CD4-positive, alpha-beta T cell treated with Interleukin-6 for 4 hours (primary cell): ENCODE measurements at regions not wholly inside any gene's neighbourhood (a gene's known extent, or its start where the extent isn't known, plus 50 kb on each side); places are given as distances from the start of the nearest gene placed in this dataset.
A peak's percentile ranks its signal among the peaks of the same experiment; 100 is the strongest.
"Not testable (repeated sequence)": the region's sequence is repeated elsewhere in the genome, so short reads cannot be mapped to it uniquely, and the experiment has no call there.

ENCODE experiments used
- DNase-seq: peaks from one replicate; pipeline ENCODE4 v3.0.0-alpha.2; 2020; ENCODE audit warnings: mixed read lengths

DNA sequence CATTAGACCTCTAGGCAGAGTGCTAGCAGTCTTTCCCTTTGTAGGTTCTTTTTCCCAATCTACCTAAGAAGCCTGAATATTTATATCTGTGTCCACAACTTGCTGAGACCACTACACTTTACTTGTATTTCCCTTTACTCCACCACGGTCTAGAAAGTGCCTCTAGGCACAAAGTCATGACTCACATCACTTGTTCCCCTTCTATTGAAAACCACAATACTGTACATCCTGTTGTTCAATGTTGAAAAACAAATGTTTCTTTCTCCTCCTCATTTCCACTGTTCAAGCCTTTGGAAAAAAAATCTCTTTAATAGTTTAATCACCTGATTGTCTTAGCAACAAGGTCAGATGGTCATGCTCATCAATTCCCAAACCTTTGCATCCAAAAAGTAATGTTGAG is 326.7 kb downstream of the GUCY2F start:
- DNase-seq, result no peak

DNA sequence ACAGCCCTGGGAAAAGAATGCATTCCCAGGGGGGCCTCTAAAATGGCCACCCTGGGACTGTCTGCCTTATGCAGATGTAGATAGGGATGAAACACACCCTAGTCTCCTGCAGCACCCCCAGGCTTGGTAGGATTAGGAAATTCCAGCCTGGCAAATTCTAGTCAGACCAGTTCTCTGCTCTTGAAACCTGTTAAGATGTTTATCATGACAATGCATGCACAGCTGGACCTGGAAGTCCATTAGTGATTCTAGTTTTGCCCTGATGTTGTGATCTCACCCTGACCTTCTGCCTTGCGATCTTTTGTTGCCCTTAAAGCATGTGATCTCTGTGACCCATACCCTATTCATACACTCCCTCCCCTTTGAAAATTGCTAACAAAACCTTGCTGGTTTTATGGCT is 337.7 kb downstream of the GUCY2F start:
- not testable (repeated sequence) for DNase-seq

DNA sequence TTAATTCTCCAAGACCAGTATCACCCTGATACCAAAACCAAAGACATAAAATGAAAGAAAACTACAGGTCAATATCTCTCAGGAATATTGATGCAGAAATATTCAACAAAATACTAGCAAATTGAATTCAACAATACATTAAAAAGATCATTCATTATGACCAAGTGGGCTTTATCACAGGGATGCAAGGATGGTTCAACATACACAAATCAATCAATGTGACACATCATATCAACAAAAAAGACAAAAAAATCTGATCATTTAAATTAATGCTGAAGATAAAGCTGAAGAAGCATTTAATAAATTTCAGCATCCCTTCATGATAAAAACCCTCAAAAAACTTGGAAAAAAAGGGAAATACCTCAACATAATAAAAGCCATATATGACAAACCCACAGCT is 341.4 kb downstream of the GUCY2F start:
- no peak for DNase-seq

DNA sequence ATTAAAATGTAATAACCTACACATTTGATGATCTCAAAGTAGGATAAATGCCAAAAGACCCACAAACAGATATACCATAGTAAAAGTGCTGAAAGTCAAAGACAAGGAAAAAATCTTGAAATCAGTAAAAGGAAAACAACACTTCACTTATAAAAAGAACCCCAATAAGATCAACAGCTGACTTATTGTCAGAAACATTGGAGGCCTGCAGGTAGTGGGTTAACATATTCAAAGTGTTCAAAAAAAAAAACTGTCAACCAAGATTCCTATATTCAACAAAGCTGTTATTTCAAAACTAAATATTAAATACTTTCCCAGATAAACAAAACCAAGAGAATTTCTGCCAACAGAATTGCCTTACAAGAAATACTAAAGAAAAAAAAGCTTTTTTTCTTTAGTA is 347.1 kb downstream of the GUCY2F start:
- DNase-seq, result no peak

DNA sequence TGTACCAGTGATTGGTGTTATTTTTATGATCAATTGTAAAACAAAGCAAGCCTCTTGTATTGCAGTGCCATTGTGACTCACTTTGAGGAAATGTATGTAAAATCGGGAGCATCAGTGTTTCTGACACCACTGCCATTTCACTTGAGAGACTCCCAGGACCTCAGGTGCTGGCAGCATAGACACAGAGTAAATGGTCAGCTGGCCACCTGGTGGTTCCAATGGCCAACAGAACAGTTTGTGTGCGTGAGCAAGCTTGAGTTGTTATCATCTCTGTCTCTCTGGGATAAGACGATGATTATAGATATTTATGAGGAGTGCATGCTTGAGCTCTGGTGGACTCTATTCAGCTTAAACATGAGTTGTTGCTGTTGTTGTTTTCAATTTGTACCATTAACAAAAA is 356.6 kb downstream of the GUCY2F start:
- no peak for DNase-seq

DNA sequence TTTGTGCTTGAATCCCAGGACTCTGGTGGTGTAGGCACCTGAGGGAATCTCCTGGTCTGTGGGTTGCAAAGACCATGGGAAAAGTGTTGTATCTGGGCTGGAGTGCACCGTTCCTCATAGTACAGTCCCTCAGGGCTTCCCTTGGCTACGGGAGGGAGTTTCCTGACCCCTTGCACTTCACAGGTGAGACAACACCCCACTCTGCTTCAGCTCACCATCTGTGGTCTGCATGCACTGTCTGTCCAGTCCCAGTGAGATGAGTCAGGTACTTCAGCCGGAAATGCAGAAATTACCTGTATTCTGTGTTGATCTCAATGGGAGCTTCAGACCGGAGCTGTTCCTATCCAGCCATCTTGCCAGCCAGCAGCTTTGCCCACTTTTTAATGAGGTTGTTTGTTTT is 353.0 kb upstream of the IRS4 start:
- DNase-seq, result no peak

DNA sequence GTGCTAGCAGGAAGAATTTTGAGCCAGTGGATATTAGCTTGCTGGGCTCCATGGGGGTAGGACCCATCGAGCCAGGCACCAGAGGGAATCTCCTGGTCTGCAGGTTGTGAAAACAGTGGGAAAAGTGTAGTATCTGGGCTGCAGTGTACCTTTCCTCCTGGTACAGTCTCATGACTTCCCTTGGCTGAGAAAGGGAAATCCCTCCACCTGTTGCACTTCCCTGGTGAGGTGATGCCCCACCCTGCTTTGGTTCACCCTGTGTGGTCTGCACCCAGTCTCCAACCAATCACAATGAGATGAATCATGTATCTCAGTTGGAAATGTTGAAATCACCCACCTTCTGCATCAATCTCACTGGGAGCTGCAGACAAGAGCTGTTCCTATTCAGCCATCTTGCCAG is 341.4 kb upstream of the IRS4 start:
- no peak for DNase-seq

DNA sequence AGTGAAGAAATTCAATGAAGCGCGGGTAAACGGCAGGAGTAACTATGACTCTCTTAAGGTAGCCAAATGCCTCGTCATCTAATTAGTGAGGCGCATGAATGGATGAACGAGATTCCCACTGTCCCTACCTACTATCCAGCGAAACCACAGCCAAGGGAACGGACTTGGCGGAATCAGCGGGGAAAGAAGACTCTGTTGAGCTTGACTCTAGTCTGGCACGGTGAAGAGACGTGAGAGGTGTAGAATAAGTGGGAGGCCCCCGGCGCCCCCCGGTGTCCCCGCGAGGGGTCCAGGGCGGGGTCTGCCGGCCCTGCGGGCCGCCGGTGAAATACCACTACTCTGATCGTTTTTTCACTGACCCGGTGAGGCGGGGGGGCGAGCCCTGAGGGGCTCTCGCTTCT is 317.8 kb upstream of the IRS4 start:
- DNase-seq, result peak; percentile 3

DNA sequence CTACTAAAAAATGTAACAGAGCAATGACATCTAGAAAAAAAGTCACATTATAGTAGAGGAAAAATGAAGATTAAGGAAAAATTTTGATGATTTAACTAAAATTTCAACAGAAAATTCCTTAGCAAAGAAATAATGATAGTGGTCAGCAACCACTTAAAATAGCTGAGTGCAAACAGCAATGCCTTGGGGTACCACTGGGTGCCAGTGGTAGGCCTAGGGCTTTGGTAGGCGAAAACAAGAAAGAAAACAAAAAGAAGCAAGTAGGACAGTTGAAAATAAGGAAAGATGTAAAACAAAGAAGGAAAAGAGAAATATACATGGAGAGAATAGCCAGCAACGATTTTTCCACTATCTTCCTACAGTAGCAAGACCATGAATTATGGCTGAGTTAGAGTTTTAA is 313.5 kb upstream of the IRS4 start:
- DNase-seq, result no peak

DNA sequence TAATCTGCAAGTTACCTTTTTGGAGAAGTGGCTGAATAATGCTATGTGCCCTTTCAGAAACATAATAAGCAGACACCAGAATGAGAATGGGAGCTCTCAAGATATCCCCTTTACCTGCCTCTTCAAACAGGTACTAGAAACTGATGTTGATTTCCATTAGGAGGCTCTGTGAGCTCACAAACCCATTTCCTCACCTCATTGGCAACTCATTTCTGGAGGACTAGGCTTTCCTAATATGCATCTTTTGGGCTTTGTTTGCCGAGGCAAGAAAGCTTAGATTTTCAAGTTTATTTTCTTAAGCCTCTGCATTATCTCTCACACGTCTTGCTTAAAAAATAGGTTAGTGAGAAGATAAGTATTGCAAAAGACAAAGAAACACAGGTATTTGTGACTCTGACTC is 313.1 kb upstream of the IRS4 start:
- DNase-seq, result no peak

DNA sequence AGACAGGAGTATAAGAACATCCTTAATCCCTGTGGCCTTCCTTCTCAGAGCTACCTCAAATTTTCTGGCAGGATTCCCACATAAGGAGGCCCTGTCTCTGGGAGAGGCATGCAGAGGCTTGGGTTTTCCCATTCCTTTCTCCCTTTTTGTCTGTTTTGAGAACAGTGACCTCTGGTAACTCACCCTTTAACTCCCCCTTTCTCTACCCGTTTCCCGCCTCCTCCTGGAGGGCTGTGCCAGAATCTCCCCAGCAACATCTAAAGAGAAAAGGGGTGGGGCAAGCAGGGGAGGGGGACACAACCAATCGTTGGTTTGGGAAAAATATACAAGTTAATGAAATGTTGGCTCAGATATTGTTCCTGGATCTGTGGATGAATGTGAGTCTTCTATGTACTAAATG is 303.7 kb upstream of the IRS4 start:
- no peak for DNase-seq

DNA sequence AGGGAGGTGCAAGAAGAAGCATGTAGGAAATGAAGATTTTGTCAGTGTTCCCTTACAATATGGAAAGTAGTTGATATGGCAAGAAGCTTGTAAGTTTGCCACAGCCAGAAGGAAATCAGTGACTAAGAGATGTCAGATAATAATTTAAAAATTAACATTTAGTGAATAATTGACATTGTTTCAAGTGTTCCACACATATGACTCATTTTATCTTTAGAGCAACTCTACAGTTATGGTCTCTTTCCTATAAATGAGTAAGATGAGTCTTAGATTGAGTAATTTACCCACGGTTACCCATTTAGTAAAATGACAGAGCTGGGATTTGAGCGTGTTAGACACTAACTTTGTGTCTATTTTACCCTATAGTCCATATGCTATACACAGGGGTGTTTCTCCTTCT is 300.3 kb upstream of the IRS4 start:
- no peak for DNase-seq

DNA sequence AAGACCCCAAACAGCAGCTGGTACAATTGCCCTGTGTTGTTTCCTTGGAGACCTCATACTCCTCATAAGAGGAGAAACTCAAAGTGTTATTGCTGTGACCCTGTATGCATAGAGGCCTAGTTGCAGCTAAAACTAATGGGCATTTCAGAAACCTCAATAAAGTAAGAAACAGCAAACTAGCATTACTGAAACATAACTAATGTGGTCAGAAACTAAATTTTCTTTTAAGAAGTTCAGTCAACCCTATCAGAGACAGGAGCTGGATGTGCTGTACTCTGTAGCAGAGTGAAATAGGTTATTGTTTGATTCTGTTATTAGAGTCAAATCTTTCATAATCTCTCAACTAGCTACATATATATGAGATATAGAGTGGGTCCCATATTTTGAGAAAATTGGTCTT is 257.5 kb upstream of the IRS4 start:
- no peak for DNase-seq

DNA sequence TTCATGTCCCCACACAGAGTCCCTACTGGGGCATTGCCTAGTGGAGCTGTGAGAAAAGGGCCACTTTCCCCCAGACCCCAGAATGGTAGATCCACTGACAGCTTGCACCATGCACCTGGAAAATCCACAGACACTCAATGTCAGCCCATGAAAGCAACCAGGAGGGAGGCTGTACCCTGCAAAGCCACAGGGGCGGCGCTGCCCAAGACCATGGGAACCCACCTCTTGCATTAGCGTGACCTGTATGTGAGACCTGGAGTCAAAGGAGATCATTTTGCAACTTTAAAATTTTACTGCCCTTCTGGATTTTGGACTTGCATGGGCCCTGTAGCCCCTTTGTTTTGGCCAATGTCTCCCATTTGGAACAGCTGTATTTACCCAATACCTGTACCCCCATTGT is 236.5 kb upstream of the IRS4 start:
- DNase-seq, result not testable (repeated sequence)

DNA sequence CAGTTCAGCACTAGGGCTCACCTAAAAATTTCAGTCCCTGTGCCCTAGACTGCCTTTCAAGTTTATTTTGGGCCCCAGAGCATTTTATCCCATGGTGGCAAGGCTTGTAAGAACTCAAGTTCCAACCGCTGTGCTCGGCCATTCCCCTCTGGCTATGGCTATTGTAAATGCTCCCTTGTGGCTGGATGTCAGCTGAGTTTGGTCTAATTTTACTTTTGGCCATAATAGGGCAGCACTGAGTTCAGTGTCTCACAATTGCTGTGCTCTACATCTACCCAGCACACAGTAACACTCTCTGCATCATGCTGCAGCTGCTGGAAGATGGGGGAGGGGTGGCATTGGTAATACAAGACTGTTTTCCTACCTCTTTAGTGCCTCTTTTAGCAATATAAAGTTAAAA is 210.8 kb upstream of the IRS4 start:
- no peak for DNase-seq

DNA sequence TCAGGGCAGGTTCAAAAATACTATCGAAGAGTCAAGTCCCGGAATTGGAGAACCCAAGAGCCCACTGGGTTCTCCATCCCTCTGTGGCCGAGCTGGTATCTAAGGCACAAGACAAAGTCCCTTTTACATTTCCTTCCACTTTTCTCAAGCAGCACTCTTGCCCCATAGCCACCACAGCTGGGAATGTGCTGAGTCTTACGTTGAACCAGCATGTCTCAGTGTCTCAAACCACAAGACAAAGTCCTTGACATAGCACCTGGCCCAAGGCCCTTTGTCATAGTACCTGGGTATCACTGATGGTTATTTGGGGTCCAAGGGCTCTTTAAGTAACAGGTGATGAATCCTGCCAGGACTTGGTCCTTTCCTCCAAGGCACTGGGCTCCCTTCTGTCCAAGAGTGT is 210.2 kb upstream of the IRS4 start:
- no peak for DNase-seq

DNA sequence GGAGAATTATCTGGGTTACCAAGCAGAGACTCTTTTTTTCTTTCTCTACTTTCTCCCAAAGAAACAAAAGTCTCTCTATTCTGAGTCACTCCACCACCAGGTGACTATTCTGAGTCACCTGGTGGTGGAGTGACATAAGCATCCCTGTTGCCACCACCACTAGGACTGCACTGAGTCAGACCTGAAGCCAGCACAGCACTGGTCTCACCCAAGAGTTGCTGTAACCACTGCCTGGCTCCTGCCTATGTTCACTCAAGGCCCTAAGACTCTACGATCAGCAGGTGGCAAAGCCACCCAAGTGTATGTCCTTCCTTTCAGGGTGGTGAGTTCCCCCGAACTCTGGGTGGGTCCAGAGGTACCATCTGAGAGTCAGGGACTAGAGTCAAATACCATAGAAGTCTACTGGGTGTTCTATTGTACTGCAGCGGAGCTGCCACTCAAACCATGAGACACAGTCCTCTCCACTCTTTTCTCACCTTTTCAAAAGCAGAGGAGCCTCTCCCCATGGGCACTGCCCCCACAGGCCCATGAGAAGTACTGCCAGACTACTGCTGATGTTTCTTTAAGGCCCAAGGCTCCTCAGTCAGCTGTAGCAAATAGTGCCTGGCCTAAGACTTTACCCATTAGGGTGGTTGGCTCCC is 209.6 kb upstream of the IRS4 start:
- no peak for DNase-seq

DNA sequence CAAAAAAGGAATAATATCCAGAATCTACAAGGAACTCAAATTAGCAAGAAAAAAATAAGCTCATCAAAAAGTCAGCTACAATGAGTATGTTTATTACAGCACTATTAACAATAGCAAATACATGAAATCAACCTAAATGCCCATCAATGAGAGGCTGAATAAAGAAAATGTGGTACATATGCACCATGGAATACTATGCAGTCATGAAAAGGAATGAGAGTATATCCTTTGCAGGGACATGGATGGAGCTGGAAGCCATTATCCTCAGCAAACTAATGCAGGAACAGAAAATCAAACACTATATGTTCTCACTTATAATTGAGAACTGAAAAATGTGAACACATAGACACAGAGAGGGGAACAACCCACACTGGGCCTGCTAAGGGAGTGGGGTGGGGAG is 178.4 kb upstream of the IRS4 start:
- no peak for DNase-seq

DNA sequence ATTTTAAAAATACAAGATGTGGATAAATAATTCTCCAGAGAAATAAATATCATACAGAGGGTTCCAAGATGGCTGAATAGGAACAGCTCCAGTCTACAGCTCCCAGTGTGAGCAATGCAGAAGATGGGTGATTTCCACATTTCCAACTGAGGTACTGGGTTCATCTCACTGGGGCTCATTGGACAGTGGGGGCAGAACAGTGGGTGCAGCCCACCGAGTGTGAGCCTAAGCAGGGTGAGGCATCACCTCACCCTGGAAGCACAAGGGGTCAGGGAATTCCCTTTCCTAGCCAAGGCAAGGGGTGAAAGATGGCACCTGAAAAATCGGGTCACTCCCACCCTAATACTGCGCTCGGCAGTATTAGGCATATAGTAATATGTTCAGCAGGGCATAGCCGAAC is 167.5 kb upstream of the IRS4 start:
- DNase-seq, result not testable (repeated sequence)

DNA sequence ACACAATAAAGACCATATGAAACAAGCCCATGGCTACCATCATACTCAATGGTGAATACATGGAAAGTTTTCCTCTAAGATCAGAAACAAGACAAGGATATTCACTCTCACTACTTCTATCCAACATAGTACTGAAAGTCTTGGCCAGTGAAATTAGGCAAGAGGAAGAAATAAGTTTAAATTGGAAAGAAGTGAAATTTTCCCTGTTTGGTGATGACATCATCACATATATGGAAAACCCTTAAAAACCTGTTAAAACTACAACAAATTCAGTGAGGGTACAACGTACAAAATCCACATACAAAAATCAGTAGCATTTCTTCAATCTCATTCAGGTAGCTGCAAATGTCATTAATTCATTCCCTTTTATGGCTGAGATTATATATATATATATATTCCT is 164.0 kb upstream of the IRS4 start:
- DNase-seq, result no peak

DNA sequence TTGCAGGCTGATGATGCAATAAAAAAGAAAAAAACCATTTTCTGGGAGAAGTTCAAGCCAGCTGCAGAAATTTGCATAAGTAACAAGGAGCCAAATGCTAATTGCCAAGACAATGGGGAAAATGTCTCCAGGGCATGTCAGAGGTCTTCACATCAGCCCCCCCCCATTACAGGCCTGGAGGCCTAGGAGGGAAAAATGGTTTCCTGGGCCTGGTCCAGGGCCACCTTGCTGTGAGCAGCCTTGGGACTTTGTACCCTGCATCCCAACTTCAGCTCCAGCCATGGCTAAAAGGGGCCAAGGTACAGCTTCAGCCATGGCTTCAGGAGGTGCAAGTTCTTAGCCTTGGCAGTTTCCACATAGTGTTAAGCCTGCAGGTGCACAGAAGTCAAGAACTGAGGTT is 160.0 kb upstream of the IRS4 start:
- DNase-seq, result not testable (repeated sequence)

DNA sequence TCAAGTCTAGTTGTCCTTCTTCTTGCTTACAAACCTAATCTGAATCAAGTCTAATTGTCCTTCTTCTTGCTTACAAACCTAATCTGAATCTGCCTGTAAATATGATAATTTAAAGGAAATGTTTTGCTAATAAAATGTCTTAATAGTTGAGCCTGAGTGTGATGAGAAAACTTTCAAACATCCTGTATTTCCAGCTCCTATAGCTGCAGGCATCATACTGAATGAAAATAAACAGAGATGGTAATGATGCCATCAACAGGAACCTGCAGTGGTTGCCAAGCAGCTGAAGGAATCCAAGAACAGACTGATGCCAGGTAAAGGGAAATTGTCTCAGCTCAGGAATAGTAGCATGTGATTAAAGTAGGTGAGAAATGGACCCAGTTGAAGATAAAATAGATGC is 156.1 kb upstream of the IRS4 start:
- DNase-seq, result no peak

DNA sequence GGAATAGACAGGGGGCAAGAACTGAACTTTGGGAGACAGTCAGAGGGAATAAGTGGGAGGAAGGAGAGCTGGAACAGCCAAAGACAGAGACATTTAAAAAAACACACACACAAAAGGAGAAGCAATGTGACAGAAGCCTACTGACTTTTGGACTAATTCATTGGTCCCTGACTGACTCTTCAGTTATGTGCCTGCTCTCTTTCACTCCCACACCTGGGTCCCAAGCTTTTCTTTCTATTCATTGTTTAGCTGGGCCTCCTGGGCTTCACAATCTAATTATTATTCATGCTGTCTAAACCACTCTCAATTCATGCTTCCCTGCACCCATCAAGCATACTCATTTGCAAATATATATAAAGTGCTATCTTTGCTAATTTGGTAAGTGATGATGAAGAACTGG is 139.2 kb upstream of the IRS4 start:
- DNase-seq, result no peak

DNA sequence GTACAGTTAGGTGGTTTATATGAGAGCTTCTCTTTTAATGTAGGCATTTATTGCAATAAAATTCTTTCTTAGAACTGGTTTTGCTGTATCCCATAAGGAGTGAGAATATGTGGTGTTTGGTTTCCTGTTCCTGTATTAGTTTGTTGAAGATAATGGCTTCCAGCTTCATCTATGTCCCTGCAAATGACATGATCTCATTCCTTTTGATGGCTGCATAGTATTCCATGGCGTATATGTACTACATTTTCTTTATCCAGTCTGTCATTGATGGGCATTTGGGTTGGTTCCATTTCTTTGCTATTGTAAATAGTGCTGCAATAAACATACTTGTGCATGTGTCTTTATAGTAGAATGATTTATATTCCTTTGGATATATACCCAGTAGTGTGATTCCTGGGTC is 106.7 kb upstream of the IRS4 start:
- not testable (repeated sequence) for DNase-seq

DNA sequence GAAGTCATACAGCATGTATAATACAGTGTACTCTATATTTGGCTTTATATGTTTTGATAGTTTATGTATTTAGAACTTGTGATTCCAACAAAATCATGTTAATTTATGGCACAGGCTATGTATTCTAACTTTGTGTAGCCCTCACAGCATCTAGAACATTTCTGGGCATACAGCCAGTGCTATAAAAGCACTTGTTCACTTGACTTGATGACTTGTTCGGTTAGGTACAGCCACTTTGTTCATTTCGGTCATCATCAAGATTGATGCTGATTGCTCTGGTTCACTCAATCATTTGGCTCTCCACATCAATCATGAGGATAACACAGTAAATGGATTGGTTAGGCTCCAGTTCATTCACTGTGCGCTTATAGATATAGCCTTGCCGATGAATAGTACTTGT is 97.6 kb upstream of the IRS4 start:
- DNase-seq, result no peak

DNA sequence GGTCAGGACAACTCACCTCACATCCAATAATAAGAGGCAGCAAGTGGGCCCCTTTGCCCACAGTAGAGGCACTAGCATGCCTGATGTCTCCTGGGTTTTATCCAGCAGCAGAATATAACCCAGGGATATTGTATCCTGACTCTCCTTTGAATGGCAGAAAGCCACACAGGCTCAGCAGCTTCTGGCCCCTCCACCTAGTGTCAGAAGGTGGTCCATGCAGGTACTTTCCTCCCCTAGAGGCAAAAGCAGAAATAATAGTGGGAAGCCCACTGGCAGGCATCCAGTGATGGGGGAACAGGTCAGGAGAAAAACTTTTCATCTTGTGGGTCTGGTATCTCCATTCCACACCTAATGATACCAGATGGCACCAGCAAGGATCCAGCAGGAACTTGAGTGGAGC is 75.5 kb upstream of the IRS4 start:
- DNase-seq, result no peak
